Activated CD4-positive, alpha-beta T cell treated with anti-CD3 and anti-CD28 coated beads for 1 hour (primary cell): ENCODE measurements at regions not wholly inside any gene's neighbourhood (a gene's known extent, or its start where the extent isn't known, plus 50 kb on each side); places are given as distances from the start of the nearest gene placed in this dataset.

Source experiments
- DNase-seq: peaks from one replicate; pipeline ENCODE4 v3.0.0-alpha.2; 2020

- DNase-seq = no peak
Observed at GRCh38 chr2:2890246-2890645, 487.4 kb downstream of the EIPR1 start.

GRCh38 chr2:2889646-2890045 lies 488.0 kb downstream of the EIPR1 start:
- no peak for DNase-seq

- no peak for DNase-seq
Observed at GRCh38 chr2:2889141-2889540, 488.5 kb downstream of the EIPR1 start.

- DNase-seq = no peak
Observed at GRCh38 chr2:2887772-2888387, 489.7 kb downstream of the EIPR1 start.

GRCh38 chr2:2886922-2887321 lies 490.7 kb downstream of the EIPR1 start:
- DNase-seq = no peak

GRCh38 chr2:2881499-2881898 lies 496.1 kb downstream of the EIPR1 start:
- no peak for DNase-seq

GRCh38 chr2:2880938-2881337 lies 496.7 kb downstream of the EIPR1 start:
- DNase-seq = no peak

- DNase-seq = no peak
Observed at GRCh38 chr2:2879781-2880180, 497.8 kb downstream of the EIPR1 start.

- DNase-seq = no peak
Observed at GRCh38 chr2:2879071-2879470, 498.5 kb downstream of the EIPR1 start.

- DNase-seq = no peak
Observed at GRCh38 chr2:2877427-2877826, 500.2 kb downstream of the EIPR1 start.

GRCh38 chr2:2876331-2877221 lies 501.0 kb downstream of the EIPR1 start:
- no peak for DNase-seq

- no peak for DNase-seq
Observed at GRCh38 chr2:2875831-2876230, 501.8 kb downstream of the EIPR1 start.

GRCh38 chr2:2875296-2875695 lies 502.3 kb downstream of the EIPR1 start:
- no peak for DNase-seq

GRCh38 chr2:2874805-2875204 lies 502.8 kb downstream of the EIPR1 start:
- DNase-seq = no peak

GRCh38 chr2:2874341-2874740 lies 503.3 kb downstream of the EIPR1 start:
- no peak for DNase-seq

- no peak for DNase-seq
Observed at GRCh38 chr2:2873450-2873811, 504.2 kb downstream of the EIPR1 start.

- DNase-seq = no peak
Observed at GRCh38 chr2:2872713-2873449, 504.7 kb downstream of the EIPR1 start.

GRCh38 chr2:2872309-2872617 lies 505.4 kb downstream of the EIPR1 start:
- DNase-seq = no peak

GRCh38 chr2:2871480-2872308 lies 505.9 kb downstream of the EIPR1 start:
- no peak for DNase-seq

- no peak for DNase-seq
Observed at GRCh38 chr2:2870106-2870505, 507.5 kb downstream of the EIPR1 start.

- DNase-seq = no peak
Observed at GRCh38 chr2:2869553-2869952, 508.1 kb downstream of the EIPR1 start.

- DNase-seq = no peak
Observed at GRCh38 chr2:2868085-2868484, 509.5 kb downstream of the EIPR1 start.

GRCh38 chr2:2867397-2867979 lies 510.1 kb downstream of the EIPR1 start:
- no peak for DNase-seq
